ENCODE measurements at regions not wholly inside any gene's neighbourhood (a gene's known extent, or its start where the extent isn't known, plus 50 kb on each side); places are given as distances from the start of the nearest gene placed in this dataset.

- no peaks in the 10 kb centered on the region for H3K27me3 ChIP-seq (ENCODE audit: insufficient read depth, low read length, poor library complexity)
- no peak overlapping the region for H3K4me3 ChIP-seq (ENCODE audit: low read depth in 1 of 2, low read length in 2 of 2)
- H3K9ac ChIP-seq (ENCODE audit: low read depth, low read length): no peak overlapping the region
- no peaks in the 10 kb centered on the region for H4K20me1 ChIP-seq (ENCODE audit: insufficient read depth, low read length)
- no peaks in the 10 kb centered on the region for H3K79me2 ChIP-seq (ENCODE audit: insufficient read depth, low read length)
- no peaks in the 10 kb centered on the region for H3K9me3 ChIP-seq (ENCODE audit: insufficient read depth, low read length, severe bottlenecking)
- H3K27ac ChIP-seq (ENCODE audit: low read length): no peak overlapping the region
- peaks cover 4% of the 10 kb centered on the region for H3K4me1 ChIP-seq (ENCODE audit: insufficient read depth, low read length)
- DNase-seq: no peak
- no peak overlapping the region for H2AFZ ChIP-seq (ENCODE audit: low read depth, low read length)
- no peak overlapping the region for H3K4me2 ChIP-seq (ENCODE audit: insufficient read depth, low read length)
- no peak for TF ChIP-seq EZH2 (IDR thresholded peaks at IDR 0.05; ENCODE audit: borderline replicate concordance, low read depth, low read length, severe bottlenecking)
- no peak for TF ChIP-seq CTCF (IDR thresholded peaks at IDR 0.05; ENCODE audit: borderline replicate concordance, extremely low read depth, low read length, poor library complexity, severe bottlenecking)
- H3K36me3 ChIP-seq (ENCODE audit: insufficient read depth, low read length): no peaks in the 10 kb centered on the region
- no peak for ATAC-seq (ENCODE audit: insufficient read depth, low read depth)
These were observed 171.7 kb downstream of the FGF1 start for GRCh38 chr5:142514196-142514595.

DNA sequence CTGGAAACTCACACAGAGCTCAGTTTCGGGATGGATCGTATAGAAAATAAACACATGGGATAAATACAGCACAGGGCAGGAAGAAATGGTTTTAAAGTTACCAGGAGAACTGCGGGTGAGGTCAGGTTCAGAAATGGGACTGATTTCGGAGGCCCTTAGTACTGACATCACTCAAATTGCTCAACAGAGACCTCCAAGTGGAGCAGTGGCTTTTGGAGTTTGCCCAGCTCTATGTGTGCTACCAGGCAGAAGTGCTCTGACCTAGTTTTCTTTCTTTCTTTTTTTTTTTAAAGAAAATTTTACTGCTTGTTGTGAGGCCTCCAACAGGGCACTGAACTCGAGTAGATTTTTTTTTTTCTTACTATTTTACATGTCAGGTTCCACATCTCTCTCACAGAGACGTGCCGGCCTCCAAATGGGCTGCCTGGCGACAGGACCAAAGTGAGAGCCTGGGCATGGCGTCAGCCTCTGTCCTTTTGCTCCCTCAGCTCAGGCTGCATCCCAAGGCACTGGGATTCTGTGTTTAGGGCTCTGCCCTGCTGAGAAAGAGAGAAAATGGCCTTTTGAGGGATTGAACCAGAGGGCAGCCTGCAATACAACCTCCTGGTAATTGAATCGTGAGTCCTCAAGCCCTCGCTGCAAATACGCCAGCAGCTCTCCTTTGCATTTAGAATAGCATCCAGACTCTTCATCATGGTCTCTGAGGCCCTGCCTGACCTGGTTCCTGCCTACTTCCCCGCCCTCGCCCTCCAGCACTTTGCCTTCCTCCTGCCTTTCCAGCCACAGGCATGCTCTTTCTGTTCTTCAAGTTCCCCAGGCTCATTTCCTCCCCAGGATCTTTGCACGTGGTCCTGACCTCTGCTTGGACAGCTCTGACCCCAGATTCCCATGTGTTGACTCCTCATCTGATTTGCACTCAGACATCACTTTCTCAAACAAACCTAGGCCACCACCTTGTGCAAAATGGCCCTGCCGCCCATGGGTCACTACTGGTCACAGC, 173.5 kb downstream of the FGF1 start:
- Histone ChIP-seq H3K4me2 (ENCODE audit: insufficient read depth, low read length) (no peak overlapping the region), H3K4me1 (ENCODE audit: insufficient read depth, low read length) (peaks cover 11% of the 10 kb centered on the region), H3K36me3 (ENCODE audit: insufficient read depth, low read length) (no peaks in the 10 kb centered on the region), H3K4me3 (ENCODE audit: low read depth in 1 of 2, low read length in 2 of 2) (no peak overlapping the region), H4K20me1 (ENCODE audit: insufficient read depth, low read length) (no peaks in the 10 kb centered on the region), H3K27ac (ENCODE audit: low read length) (no peak overlapping the region), H2AFZ (ENCODE audit: low read depth, low read length) (no peak overlapping the region), H3K9ac (ENCODE audit: low read depth, low read length) (no peak overlapping the region), H3K79me2 (ENCODE audit: insufficient read depth, low read length) (no peaks in the 10 kb centered on the region), H3K9me3 (ENCODE audit: insufficient read depth, low read length, severe bottlenecking) (no peaks in the 10 kb centered on the region), H3K27me3 (ENCODE audit: insufficient read depth, low read length, poor library complexity) (no peaks in the 10 kb centered on the region)
- TF ChIP-seq EZH2 (IDR thresholded peaks at IDR 0.05; ENCODE audit: borderline replicate concordance, low read depth, low read length, severe bottlenecking) (no peak), CTCF (IDR thresholded peaks at IDR 0.05; ENCODE audit: borderline replicate concordance, extremely low read depth, low read length, poor library complexity, severe bottlenecking) (no peak)
- no peak for ATAC-seq (ENCODE audit: insufficient read depth, low read depth)
- no peak for DNase-seq

GRCh38 chr5:142511358-142511757, 174.5 kb downstream of the FGF1 start:
- no peak for DNase-seq
- no peaks in the 10 kb centered on the region for H4K20me1 ChIP-seq (ENCODE audit: insufficient read depth, low read length)
- H3K36me3 ChIP-seq (ENCODE audit: insufficient read depth, low read length): no peaks in the 10 kb centered on the region
- no peak overlapping the region for H3K4me3 ChIP-seq (ENCODE audit: low read depth in 1 of 2, low read length in 2 of 2)
- ATAC-seq (ENCODE audit: insufficient read depth, low read depth): no peak
- no peak overlapping the region for H3K9ac ChIP-seq (ENCODE audit: low read depth, low read length)
- no peaks in the 10 kb centered on the region for H3K27me3 ChIP-seq (ENCODE audit: insufficient read depth, low read length, poor library complexity)
- no peak overlapping the region for H2AFZ ChIP-seq (ENCODE audit: low read depth, low read length)
- H3K4me1 ChIP-seq (ENCODE audit: insufficient read depth, low read length): peaks cover 11% of the 10 kb centered on the region
- no peak for TF ChIP-seq EZH2 (IDR thresholded peaks at IDR 0.05; ENCODE audit: borderline replicate concordance, low read depth, low read length, severe bottlenecking)
- no peak for TF ChIP-seq CTCF (IDR thresholded peaks at IDR 0.05; ENCODE audit: borderline replicate concordance, extremely low read depth, low read length, poor library complexity, severe bottlenecking)
- H3K4me2 ChIP-seq (ENCODE audit: insufficient read depth, low read length): no peak overlapping the region
- H3K27ac ChIP-seq (ENCODE audit: low read length): no peak overlapping the region
- H3K79me2 ChIP-seq (ENCODE audit: insufficient read depth, low read length): no peaks in the 10 kb centered on the region
- no peaks in the 10 kb centered on the region for H3K9me3 ChIP-seq (ENCODE audit: insufficient read depth, low read length, severe bottlenecking)
